Liver (tissue), 8 donors: ENCODE measurements at regions not wholly inside any gene's neighbourhood (a gene's known extent, or its start where the extent isn't known, plus 50 kb on each side); places are given as distances from the start of the nearest gene placed in this dataset.

ENCODE experiments used
- DNase-seq: peaks from one replicate; pipeline ENCODE4 v3.0.0-alpha.2; 2017; ENCODE audit warnings: low spot score
- H3K27ac ChIP-seq, 2 donors: one replicate each; pipeline ENCODE4 v1.7.0; 2013; ENCODE audit warnings: inconsistent platforms in 2 of 2, low read length in 2 of 2, control low read depth in 1 of 2, low read depth in 1 of 2, mild to moderate bottlenecking in 1 of 2
- H3K27me3 ChIP-seq, 4 donors: one replicate each; pipeline versions ENCODE4 v1.6.1 to v1.7.0; 2013; ENCODE audit warnings: low read length in 3 of 4, inconsistent platforms in 1 of 4, mild to moderate bottlenecking in 1 of 4, moderate library complexity in 1 of 4; ENCODE audit not compliant: control insufficient read depth in 4 of 4, insufficient read depth in 4 of 4
- H3K36me3 ChIP-seq, 4 donors: one replicate each; pipeline versions ENCODE4 v1.6.1 to v1.7.0; 2013; ENCODE audit warnings: low read length in 3 of 4, mild to moderate bottlenecking in 3 of 4, low read depth in 1 of 4, moderate library complexity in 1 of 4; ENCODE audit not compliant: control insufficient read depth in 4 of 4, insufficient read depth in 3 of 4
- H3K4me1 ChIP-seq, 4 donors: one replicate each; pipeline versions ENCODE4 v1.6.1 to v1.7.0; 2013; ENCODE audit warnings: low read length in 3 of 4, mild to moderate bottlenecking in 3 of 4, moderate library complexity in 1 of 4; ENCODE audit not compliant: control insufficient read depth in 4 of 4, insufficient read depth in 4 of 4
- H3K4me3 ChIP-seq, 3 donors: one replicate each; pipeline versions ENCODE4 v1.6.1 to v1.7.0; 2013; ENCODE audit warnings: low read length in 3 of 3, control low read depth in 1 of 3, low read depth in 1 of 3, mild to moderate bottlenecking in 1 of 3
- H3K9ac ChIP-seq, 2 donors: one replicate each; pipeline ENCODE4 v1.7.0; 2013; ENCODE audit warnings: low read length in 2 of 2, mild to moderate bottlenecking in 2 of 2, moderate library complexity in 2 of 2, control low read depth in 1 of 2, low read depth in 1 of 2
- H3K9me3 ChIP-seq, 4 donors: one replicate each; pipeline versions ENCODE4 v1.6.1 to v1.7.0; 2013; ENCODE audit warnings: low read length in 3 of 4; ENCODE audit not compliant: control insufficient read depth in 4 of 4
- EGR1 ChIP-seq, 2 donors: IDR thresholded peaks; 2 replicates each; pipeline ENCODE4 v1.6.1; 2016 to 2018; ENCODE audit warnings: antibody characterized with exemption in 2 of 2, low read depth in 2 of 2
- FOXA1 ChIP-seq: IDR thresholded peaks from 2 replicates; pipeline ENCODE4 v1.6.1; 2016; ENCODE audit warnings: antibody characterized with exemption
- FOXA2 ChIP-seq: IDR thresholded peaks from 2 replicates; pipeline ENCODE4 v1.6.1; 2016; ENCODE audit warnings: antibody characterized with exemption
- GABPA ChIP-seq, 2 donors: IDR thresholded peaks in 1 of 2; conservative IDR thresholded peaks in 1 of 2; 2 replicates each; pipeline ENCODE4 v1.6.1; 2016; ENCODE audit warnings: antibody characterized with exemption in 2 of 2, mild to moderate bottlenecking in 1 of 2, moderate library complexity in 1 of 2
- HNF4A ChIP-seq, 2 donors: conservative IDR thresholded peaks; 2 replicates each; pipeline ENCODE4 v1.6.1; 2016; ENCODE audit warnings: antibody characterized with exemption in 2 of 2, mild to moderate bottlenecking in 2 of 2
- HNF4G ChIP-seq: IDR thresholded peaks from 2 replicates; pipeline ENCODE4 v1.6.1; 2016; ENCODE audit warnings: antibody characterized with exemption
- JUND ChIP-seq, 2 donors: IDR thresholded peaks; 2 replicates each; pipeline ENCODE4 v1.6.1; 2016; ENCODE audit warnings: antibody characterized with exemption in 2 of 2
- NR2F2 ChIP-seq: IDR thresholded peaks from 2 replicates; pipeline ENCODE4 v1.6.1; 2016; ENCODE audit warnings: antibody characterized with exemption
- RAD21 ChIP-seq, 2 donors: IDR thresholded peaks; 2 replicates each; pipeline ENCODE4 v1.6.1; 2016; ENCODE audit warnings: antibody characterized with exemption in 2 of 2, mild to moderate bottlenecking in 2 of 2
- RXRA ChIP-seq, 2 donors: IDR thresholded peaks; 2 replicates each; pipeline ENCODE4 v1.6.1; 2017 to 2018; ENCODE audit warnings: antibody characterized with exemption in 2 of 2, mild to moderate bottlenecking in 1 of 2
- SP1 ChIP-seq: IDR thresholded peaks from 2 replicates; pipeline ENCODE4 v1.6.1; 2018; ENCODE audit warnings: antibody characterized with exemption, mild to moderate bottlenecking
- TAF1 ChIP-seq: conservative IDR thresholded peaks from 2 replicates; pipeline ENCODE4 v1.6.1; 2016; ENCODE audit warnings: antibody characterized with exemption, mild to moderate bottlenecking
- YY1 ChIP-seq: IDR thresholded peaks from 2 replicates; pipeline ENCODE4 v1.6.1; 2016; ENCODE audit warnings: antibody characterized with exemption, mild to moderate bottlenecking
- WGBS: extraction: QIAGEN DNeasy Blood & Tissue Kit; methylation state at CpG from one replicate; pipeline ENCODE4 v1.1.7; 2013; 5-methylcytosine and 5-hydroxymethylcytosine counted together
- TF ChIP-seq, protein P1 (sequence below): IDR thresholded peaks from 2 replicates; pipeline ENCODE4 v1.6.1; 2016; ENCODE audit warnings: antibody characterized with exemption
- TF ChIP-seq, protein P2 (sequence below): IDR thresholded peaks from 2 replicates; pipeline ENCODE4 v1.6.1; 2016; ENCODE audit warnings: antibody characterized with exemption
- TF ChIP-seq, protein P3 (sequence below): IDR thresholded peaks from 2 replicates; pipeline ENCODE4 v1.6.1; 2016; ENCODE audit warnings: antibody characterized with exemption
- TF ChIP-seq, protein P4 (sequence below): IDR thresholded peaks from 2 replicates; pipeline ENCODE4 v1.6.1; 2016; ENCODE audit warnings: antibody characterized with exemption, mild to moderate bottlenecking
- TF ChIP-seq, protein P5 (sequence below): fragments of 150-350 bp; IDR thresholded peaks from 2 replicates; pipeline ENCODE4 v1.5.1; 2017; ENCODE audit warnings: improper control_type of control experiment, low read depth, low read length; ENCODE audit not compliant: missing input control
- donor health status: healthy.
- donor health status: healthy.
- donor health status: healthy.
- donor health status: healthy.
- donor health status: healthy.

DNA sequence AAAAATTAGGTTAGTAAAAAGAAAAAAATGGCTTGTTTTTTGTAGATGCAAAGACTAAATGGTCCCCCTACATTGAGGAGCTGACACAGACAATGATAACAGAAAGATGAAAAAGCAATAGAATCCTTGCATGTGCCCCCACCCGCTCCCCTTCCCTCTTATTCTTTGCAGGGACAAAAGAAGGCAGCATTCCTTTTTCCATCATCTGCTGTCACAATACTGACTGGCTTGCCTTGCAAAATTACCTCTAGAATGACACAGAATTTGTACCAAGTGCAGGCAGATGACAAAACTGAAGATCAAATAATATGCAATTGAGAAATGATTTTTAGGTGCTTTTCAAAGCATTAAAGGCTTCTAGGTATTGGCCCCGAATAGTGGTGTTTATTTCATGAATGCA is 153.1 kb upstream of the AGA start:
- H3K27me3 ChIP-seq, result no peaks in the 10 kb centered on the region
- no peak overlapping the region for H3K27ac ChIP-seq
- H3K36me3 ChIP-seq, result no peaks in the 10 kb centered on the region
- H3K4me3 ChIP-seq, result no peak overlapping the region
- DNase-seq, result no peak
- no peaks in the 10 kb centered on the region for H3K9me3 ChIP-seq
- no peak overlapping the region for H3K9ac ChIP-seq
- no peaks in the 10 kb centered on the region for H3K4me1 ChIP-seq
- TF ChIP-seq, protein P1, sequence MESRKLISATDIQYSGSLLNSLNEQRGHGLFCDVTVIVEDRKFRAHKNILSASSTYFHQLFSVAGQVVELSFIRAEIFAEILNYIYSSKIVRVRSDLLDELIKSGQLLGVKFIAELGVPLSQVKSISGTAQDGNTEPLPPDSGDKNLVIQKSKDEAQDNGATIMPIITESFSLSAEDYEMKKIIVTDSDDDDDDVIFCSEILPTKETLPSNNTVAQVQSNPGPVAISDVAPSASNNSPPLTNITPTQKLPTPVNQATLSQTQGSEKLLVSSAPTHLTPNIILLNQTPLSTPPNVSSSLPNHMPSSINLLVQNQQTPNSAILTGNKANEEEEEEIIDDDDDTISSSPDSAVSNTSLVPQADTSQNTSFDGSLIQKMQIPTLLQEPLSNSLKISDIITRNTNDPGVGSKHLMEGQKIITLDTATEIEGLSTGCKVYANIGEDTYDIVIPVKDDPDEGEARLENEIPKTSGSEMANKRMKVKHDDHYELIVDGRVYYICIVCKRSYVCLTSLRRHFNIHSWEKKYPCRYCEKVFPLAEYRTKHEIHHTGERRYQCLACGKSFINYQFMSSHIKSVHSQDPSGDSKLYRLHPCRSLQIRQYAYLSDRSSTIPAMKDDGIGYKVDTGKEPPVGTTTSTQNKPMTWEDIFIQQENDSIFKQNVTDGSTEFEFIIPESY, result no peak
- TF ChIP-seq RXRA (IDR thresholded peaks at IDR 0.05) (no peak), GABPA (IDR thresholded peaks at IDR 0.05 in 1 of 2, conservative IDR thresholded peaks at IDR 0.05 in 1 of 2) (no peak), FOXA1 (no peak), SP1 (no peak), JUND (IDR thresholded peaks at IDR 0.05) (no peak), HNF4G (no peak), FOXA2 (no peak), HNF4A (conservative IDR thresholded peaks at IDR 0.05) (no peak), YY1 (no peak), NR2F2 (no peak), RAD21 (IDR thresholded peaks at IDR 0.05) (no peak)
- TF ChIP-seq, protein P2, sequence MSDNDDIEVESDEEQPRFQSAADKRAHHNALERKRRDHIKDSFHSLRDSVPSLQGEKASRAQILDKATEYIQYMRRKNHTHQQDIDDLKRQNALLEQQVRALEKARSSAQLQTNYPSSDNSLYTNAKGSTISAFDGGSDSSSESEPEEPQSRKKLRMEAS, result no peak
- TF ChIP-seq, protein P3, sequence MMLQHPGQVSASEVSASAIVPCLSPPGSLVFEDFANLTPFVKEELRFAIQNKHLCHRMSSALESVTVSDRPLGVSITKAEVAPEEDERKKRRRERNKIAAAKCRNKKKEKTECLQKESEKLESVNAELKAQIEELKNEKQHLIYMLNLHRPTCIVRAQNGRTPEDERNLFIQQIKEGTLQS, result no peak
- TF ChIP-seq, protein P4, sequence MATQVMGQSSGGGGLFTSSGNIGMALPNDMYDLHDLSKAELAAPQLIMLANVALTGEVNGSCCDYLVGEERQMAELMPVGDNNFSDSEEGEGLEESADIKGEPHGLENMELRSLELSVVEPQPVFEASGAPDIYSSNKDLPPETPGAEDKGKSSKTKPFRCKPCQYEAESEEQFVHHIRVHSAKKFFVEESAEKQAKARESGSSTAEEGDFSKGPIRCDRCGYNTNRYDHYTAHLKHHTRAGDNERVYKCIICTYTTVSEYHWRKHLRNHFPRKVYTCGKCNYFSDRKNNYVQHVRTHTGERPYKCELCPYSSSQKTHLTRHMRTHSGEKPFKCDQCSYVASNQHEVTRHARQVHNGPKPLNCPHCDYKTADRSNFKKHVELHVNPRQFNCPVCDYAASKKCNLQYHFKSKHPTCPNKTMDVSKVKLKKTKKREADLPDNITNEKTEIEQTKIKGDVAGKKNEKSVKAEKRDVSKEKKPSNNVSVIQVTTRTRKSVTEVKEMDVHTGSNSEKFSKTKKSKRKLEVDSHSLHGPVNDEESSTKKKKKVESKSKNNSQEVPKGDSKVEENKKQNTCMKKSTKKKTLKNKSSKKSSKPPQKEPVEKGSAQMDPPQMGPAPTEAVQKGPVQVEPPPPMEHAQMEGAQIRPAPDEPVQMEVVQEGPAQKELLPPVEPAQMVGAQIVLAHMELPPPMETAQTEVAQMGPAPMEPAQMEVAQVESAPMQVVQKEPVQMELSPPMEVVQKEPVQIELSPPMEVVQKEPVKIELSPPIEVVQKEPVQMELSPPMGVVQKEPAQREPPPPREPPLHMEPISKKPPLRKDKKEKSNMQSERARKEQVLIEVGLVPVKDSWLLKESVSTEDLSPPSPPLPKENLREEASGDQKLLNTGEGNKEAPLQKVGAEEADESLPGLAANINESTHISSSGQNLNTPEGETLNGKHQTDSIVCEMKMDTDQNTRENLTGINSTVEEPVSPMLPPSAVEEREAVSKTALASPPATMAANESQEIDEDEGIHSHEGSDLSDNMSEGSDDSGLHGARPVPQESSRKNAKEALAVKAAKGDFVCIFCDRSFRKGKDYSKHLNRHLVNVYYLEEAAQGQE, result no peak
- TF ChIP-seq, protein P5, sequence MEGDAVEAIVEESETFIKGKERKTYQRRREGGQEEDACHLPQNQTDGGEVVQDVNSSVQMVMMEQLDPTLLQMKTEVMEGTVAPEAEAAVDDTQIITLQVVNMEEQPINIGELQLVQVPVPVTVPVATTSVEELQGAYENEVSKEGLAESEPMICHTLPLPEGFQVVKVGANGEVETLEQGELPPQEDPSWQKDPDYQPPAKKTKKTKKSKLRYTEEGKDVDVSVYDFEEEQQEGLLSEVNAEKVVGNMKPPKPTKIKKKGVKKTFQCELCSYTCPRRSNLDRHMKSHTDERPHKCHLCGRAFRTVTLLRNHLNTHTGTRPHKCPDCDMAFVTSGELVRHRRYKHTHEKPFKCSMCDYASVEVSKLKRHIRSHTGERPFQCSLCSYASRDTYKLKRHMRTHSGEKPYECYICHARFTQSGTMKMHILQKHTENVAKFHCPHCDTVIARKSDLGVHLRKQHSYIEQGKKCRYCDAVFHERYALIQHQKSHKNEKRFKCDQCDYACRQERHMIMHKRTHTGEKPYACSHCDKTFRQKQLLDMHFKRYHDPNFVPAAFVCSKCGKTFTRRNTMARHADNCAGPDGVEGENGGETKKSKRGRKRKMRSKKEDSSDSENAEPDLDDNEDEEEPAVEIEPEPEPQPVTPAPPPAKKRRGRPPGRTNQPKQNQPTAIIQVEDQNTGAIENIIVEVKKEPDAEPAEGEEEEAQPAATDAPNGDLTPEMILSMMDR, result no peak
- WGBS, result 89% methylated on average over 2 of the region's 2 CpGs

DNA sequence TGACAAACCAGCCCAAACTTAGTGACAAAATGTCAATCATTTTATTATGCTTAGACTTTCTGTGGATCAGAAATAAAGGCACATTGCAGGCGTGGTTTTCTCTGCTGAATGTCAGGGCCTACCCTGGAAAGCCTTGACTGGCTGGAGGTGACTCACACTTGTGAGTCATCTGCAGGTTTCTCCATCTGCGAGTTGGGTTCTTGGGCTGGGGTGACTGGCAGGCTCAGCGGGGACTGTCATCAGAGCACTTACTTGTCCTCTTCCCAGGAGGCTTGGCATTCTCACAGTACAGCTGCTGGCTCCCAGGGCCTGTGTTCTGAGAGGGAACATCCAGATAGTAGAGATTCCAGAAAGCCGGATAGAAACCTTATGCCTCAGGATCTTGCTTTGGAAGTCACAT is 153.8 kb upstream of the AGA start:
- Histone ChIP-seq H3K27ac (no peak overlapping the region), H3K4me3 (no peak overlapping the region), H3K27me3 (no peaks in the 10 kb centered on the region), H3K4me1 (no peaks in the 10 kb centered on the region), H3K9ac (no peak overlapping the region), H3K36me3 (no peaks in the 10 kb centered on the region), H3K9me3 (no peaks in the 10 kb centered on the region)
- TF ChIP-seq, protein P1, result no peak
- TF ChIP-seq HNF4A (conservative IDR thresholded peaks at IDR 0.05) (no peak), SP1 (no peak), FOXA2 (no peak), GABPA (IDR thresholded peaks at IDR 0.05 in 1 of 2, conservative IDR thresholded peaks at IDR 0.05 in 1 of 2) (no peak), RAD21 (IDR thresholded peaks at IDR 0.05) (no peak), FOXA1 (no peak), NR2F2 (no peak), TAF1 (no peak), YY1 (no peak), HNF4G (no peak), EGR1 (IDR thresholded peaks at IDR 0.05; ENCODE audit: low read depth in 2 of 2) (no peak), RXRA (IDR thresholded peaks at IDR 0.05) (no peak)
- TF ChIP-seq, protein P5, result no peak
- TF ChIP-seq, protein P2, result no peak
- TF ChIP-seq, protein P3, result no peak
- DNase-seq, result no peak
- 83% methylated on average over 4 of the region's 4 CpGs for WGBS
